ENCODE measurements at regions not wholly inside any gene's neighbourhood (a gene's known extent, or its start where the extent isn't known, plus 50 kb on each side); places are given as distances from the start of the nearest gene placed in this dataset.
"Not testable (repeated sequence)": the region's sequence is repeated elsewhere in the genome, so short reads cannot be mapped to it uniquely, and the experiment has no call there.

- not testable (repeated sequence) for TF ChIP-seq CTCF, POLR2A (IDR thresholded peaks at IDR 0.05)
Measured at GRCh38 chr3:75960031-75960430, 174.7 kb upstream of the ZNF717 start.

Measured in Peyer's patch (tissue), 4 donors.